ENCODE measurements at regions not wholly inside any gene's neighbourhood (a gene's known extent, or its start where the extent isn't known, plus 50 kb on each side); places are given as distances from the start of the nearest gene placed in this dataset.
A peak's percentile ranks its signal among the peaks of the same experiment; 100 is the strongest.

- no peak for DNase-seq (ENCODE audit: low read depth in 3 of 3)
Measured at GRCh38 chr3:168307893-168308292, 212.2 kb upstream of the GOLIM4 start.

- DNase-seq (ENCODE audit: low read depth in 3 of 3): no peak
Measured at GRCh38 chr3:168295027-168295426, 199.3 kb upstream of the GOLIM4 start.

GRCh38 chr3:168292296-168292695, 196.6 kb upstream of the GOLIM4 start:
- DNase-seq (ENCODE audit: low read depth in 3 of 3): no peak

GRCh38 chr3:168289471-168290008, 193.8 kb upstream of the GOLIM4 start:
- no peak for DNase-seq (ENCODE audit: low read depth in 3 of 3)

- no peak for DNase-seq (ENCODE audit: low read depth in 3 of 3)
Measured at GRCh38 chr3:168288511-168289401, 193.0 kb upstream of the GOLIM4 start.

- DNase-seq (ENCODE audit: low read depth in 3 of 3): no peak
Measured at GRCh38 chr3:168285506-168285905, 189.8 kb upstream of the GOLIM4 start.

GRCh38 chr3:168284728-168285127, 189.0 kb upstream of the GOLIM4 start:
- DNase-seq (ENCODE audit: low read depth in 3 of 3): no peak

- no peak for DNase-seq (ENCODE audit: low read depth in 3 of 3)
Measured at GRCh38 chr3:168275662-168276061, 179.9 kb upstream of the GOLIM4 start.

GRCh38 chr3:168273917-168274316, 178.2 kb upstream of the GOLIM4 start:
- DNase-seq (ENCODE audit: low read depth in 3 of 3): no peak

- DNase-seq (ENCODE audit: low read depth in 3 of 3): no peak
Measured at GRCh38 chr3:168273036-168273435, 177.3 kb upstream of the GOLIM4 start.

- no peak for DNase-seq (ENCODE audit: low read depth in 3 of 3)
Measured at GRCh38 chr3:168272343-168272985, 176.7 kb upstream of the GOLIM4 start.

GRCh38 chr3:168271932-168272331, 176.2 kb upstream of the GOLIM4 start:
- no peak for DNase-seq (ENCODE audit: low read depth in 3 of 3)

- DNase-seq (ENCODE audit: low read depth in 3 of 3): no peak
Measured at GRCh38 chr3:168269001-168269400, 173.3 kb upstream of the GOLIM4 start.

GRCh38 chr3:168267179-168267578, 171.5 kb upstream of the GOLIM4 start:
- DNase-seq (ENCODE audit: low read depth in 3 of 3): no peak

- no peak for DNase-seq (ENCODE audit: low read depth in 3 of 3)
Measured at GRCh38 chr3:168266335-168266734, 170.6 kb upstream of the GOLIM4 start.

- no peak for DNase-seq (ENCODE audit: low read depth in 3 of 3)
Measured at GRCh38 chr3:168262887-168263286, 167.2 kb upstream of the GOLIM4 start.

- DNase-seq (ENCODE audit: low read depth in 3 of 3): no peak
Measured at GRCh38 chr3:168260859-168261258, 165.1 kb upstream of the GOLIM4 start.

GRCh38 chr3:168251371-168251770, 155.6 kb upstream of the GOLIM4 start:
- no peak for DNase-seq (ENCODE audit: low read depth in 3 of 3)

- DNase-seq (ENCODE audit: low read depth in 3 of 3): no peak
Measured at GRCh38 chr3:168250415-168250861, 154.7 kb upstream of the GOLIM4 start.

GRCh38 chr3:168249550-168250414, 154.1 kb upstream of the GOLIM4 start:
- DNase-seq (ENCODE audit: low read depth in 3 of 3): peak in 1 of 3 donors; percentile 8

GRCh38 chr3:168249205-168249549, 153.5 kb upstream of the GOLIM4 start:
- DNase-seq (ENCODE audit: low read depth in 3 of 3): no peak

Data from stimulated activated CD4-positive, alpha-beta T cell treated with anti-CD3 and anti-CD28 coated beads, TNF-alpha, amount 100 ng/mL, for 48 hours (primary cell).